WERI-Rb-1 (cell line): ENCODE measurements at regions not wholly inside any gene's neighbourhood (a gene's known extent, or its start where the extent isn't known, plus 50 kb on each side); places are given as distances from the start of the nearest gene placed in this dataset.
A peak's percentile ranks its signal among the peaks of the same experiment; 100 is the strongest.

ENCODE experiments used
- DNase-seq: peaks from one replicate; pipeline ENCODE4 v3.0.0-alpha.2; 2020
- H3K27ac ChIP-seq: fragments of 250-450 bp; sonication (Bioruptor Pico); 2 replicates; pipeline ENCODE4 v1.5.1; 2020; ENCODE audit warnings: mild to moderate bottlenecking, moderate library complexity
- H3K27me3 ChIP-seq: fragments of 250-450 bp; sonication (Bioruptor Pico); 2 replicates; pipeline ENCODE4 v1.5.1; 2021; ENCODE audit warnings: mild to moderate bottlenecking, low read depth, moderate library complexity; ENCODE audit not compliant: insufficient read depth, severe bottlenecking
- H3K36me3 ChIP-seq: fragments of 250-450 bp; sonication (Bioruptor Pico); 2 replicates; pipeline ENCODE4 v1.5.1; 2020; ENCODE audit warnings: mild to moderate bottlenecking, moderate library complexity
- H3K4me3 ChIP-seq: 2 replicates; pipeline ENCODE4 v1.5.1; 2011; ENCODE audit warnings: low read depth, mild to moderate bottlenecking, control low read depth, low read length
- H3K9me3 ChIP-seq: fragments of 250-450 bp; sonication (Bioruptor Pico); 2 replicates; pipeline ENCODE4 v1.5.1; 2021; ENCODE audit warnings: mild to moderate bottlenecking, moderate library complexity; ENCODE audit not compliant: severe bottlenecking
- TF ChIP-seq, protein P1 (sequence below): IDR thresholded peaks from 2 replicates; pipeline ENCODE4 v1.5.1; 2011; ENCODE audit warnings: low read depth, mild to moderate bottlenecking, control low read depth, inconsistent platforms, low read length

DNA sequence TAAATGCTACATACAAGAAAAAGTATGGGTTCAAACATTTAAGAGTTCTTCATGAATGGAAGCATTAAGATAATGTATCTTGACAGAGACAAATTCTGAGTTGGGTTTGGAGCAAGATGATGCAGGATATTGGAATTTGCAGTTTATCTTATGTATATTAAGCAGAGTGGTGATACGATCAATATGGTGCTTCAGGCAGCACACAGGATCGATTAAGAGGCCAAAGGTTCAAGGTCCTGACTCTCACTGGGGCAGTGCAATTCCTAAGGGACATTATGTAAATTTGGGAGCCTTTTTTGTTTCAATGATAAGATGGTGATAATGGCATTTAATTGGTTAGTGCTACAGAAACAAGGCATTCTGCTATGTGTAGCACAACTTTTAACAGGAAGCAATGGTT lies 381.9 kb downstream of the KCNJ3 start:
- TF ChIP-seq, protein P1, sequence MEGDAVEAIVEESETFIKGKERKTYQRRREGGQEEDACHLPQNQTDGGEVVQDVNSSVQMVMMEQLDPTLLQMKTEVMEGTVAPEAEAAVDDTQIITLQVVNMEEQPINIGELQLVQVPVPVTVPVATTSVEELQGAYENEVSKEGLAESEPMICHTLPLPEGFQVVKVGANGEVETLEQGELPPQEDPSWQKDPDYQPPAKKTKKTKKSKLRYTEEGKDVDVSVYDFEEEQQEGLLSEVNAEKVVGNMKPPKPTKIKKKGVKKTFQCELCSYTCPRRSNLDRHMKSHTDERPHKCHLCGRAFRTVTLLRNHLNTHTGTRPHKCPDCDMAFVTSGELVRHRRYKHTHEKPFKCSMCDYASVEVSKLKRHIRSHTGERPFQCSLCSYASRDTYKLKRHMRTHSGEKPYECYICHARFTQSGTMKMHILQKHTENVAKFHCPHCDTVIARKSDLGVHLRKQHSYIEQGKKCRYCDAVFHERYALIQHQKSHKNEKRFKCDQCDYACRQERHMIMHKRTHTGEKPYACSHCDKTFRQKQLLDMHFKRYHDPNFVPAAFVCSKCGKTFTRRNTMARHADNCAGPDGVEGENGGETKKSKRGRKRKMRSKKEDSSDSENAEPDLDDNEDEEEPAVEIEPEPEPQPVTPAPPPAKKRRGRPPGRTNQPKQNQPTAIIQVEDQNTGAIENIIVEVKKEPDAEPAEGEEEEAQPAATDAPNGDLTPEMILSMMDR = no peak
- H3K4me3 ChIP-seq = no peak overlapping the region
- no peak for DNase-seq
- H3K36me3 ChIP-seq = no peaks in the 10 kb centered on the region
- no peak overlapping the region for H3K27ac ChIP-seq
- H3K27me3 ChIP-seq = no peaks in the 10 kb centered on the region
- no peaks in the 10 kb centered on the region for H3K9me3 ChIP-seq

DNA sequence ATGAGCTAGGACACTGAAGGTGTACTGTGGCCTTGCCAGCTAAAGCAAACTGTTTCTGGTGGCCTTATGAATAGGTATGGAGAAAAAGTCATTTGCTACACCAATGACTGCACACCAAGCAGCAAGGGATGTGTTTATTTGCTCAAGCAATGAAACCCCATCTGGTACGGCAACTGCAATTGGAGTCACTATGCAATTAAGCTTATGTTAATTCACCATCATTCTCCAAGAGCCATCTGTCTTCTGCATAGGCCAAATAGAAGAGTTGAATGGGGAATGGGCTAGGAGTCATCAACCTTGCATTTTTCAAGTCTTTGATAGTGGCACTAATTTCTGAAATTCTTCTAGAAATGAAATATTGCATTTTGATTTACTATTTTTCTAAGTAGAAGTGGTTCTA lies 372.0 kb downstream of the KCNJ3 start:
- Histone ChIP-seq H3K27me3 (no peaks in the 10 kb centered on the region), H3K27ac (no peak overlapping the region), H3K36me3 (no peaks in the 10 kb centered on the region), H3K9me3 (no peaks in the 10 kb centered on the region), H3K4me3 (no peak overlapping the region)
- peak; percentile 7 for DNase-seq
- TF ChIP-seq, protein P1 = no peak

DNA sequence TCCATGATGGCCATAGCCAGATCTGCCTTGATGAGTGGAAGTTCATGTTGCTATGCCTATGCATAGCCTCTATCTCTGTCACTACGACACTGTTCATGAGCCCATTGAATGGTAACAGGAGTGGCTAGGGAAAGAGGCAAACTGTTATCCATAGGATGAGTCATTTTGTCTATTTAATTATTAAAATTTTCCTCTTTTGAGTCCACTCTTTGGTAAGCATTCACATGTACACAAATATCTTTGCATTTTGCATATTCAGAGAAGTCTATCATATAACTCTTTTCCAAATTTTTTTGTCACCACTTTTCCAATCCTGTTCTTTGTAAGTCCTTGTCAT lies 364.4 kb downstream of the KCNJ3 start:
- Histone ChIP-seq H3K27ac (no peak overlapping the region), H3K27me3 (no peaks in the 10 kb centered on the region)
- no peak for DNase-seq

DNA sequence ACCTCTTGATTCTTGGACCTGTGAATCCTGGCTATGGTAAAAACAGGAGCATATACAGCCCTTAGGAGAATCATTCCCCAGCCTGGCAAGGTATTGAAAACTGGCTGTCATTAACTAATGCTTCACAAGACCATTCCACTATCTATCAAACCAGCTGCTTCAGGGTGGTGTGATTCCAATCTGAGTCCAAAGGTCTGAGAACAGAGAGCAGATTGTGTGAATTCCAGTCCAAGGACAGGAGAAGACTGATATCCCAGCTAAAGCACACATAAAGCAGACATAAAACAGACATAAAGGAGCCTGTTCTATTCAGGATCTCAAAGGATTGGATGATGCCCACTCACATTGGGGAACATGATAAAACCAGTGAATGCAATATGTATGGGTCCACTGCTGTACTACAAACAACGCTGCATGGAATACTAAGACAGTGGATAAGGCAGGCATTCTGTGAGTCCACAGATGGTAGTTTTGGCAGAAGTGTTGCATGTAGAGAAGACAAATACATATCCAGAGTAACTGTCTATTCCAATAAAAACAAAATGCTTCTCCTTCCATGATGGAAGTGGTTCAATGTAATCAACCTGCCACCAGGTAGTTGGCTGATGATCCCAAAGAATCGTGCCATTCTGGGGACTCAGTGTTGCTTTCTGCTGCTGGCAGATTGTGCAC lies 363.9 kb downstream of the KCNJ3 start:
- Histone ChIP-seq H3K27me3 (no peaks in the 10 kb centered on the region), H3K9me3 (no peaks in the 10 kb centered on the region), H3K4me3 (no peak overlapping the region), H3K36me3 (no peaks in the 10 kb centered on the region), H3K27ac (no peak overlapping the region)
- TF ChIP-seq, protein P1 = no peak
- DNase-seq = no peak

More for the DNA sequence above, 364.4 kb downstream of the KCNJ3 start:
- Histone ChIP-seq H3K9me3 (no peaks in the 10 kb centered on the region), H3K36me3 (no peaks in the 10 kb centered on the region), H3K4me3 (no peak overlapping the region)
- TF ChIP-seq, protein P1 = no peak

DNA sequence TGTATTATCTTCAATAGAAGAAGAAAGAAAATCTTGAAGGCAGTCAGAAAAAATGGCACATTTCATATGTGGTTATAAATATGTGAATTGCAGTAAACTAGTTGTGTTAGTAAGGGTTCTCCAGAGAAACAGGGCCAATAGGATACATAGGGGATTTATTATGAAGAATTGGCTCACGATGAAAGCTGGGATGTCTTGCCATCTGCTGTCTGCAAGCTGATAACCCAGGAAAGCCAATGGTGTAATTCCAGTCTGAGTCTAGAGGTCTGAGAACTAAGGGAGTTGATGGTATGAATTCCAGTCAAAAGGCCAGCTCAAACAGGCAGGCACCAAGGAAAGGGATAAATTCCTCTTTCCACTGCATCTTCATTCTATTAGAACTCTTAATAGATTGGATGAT lies 362.4 kb downstream of the KCNJ3 start:
- no peak overlapping the region for H3K27ac ChIP-seq
- H3K27me3 ChIP-seq = no peaks in the 10 kb centered on the region
- TF ChIP-seq, protein P1 = no peak
- no peaks in the 10 kb centered on the region for H3K9me3 ChIP-seq
- no peak overlapping the region for H3K4me3 ChIP-seq
- no peaks in the 10 kb centered on the region for H3K36me3 ChIP-seq
- no peak for DNase-seq

- TF ChIP-seq, protein P1 = no peak
- Histone ChIP-seq H3K27ac (no peak overlapping the region), H3K9me3 (no peaks in the 10 kb centered on the region), H3K4me3 (no peak overlapping the region), H3K27me3 (no peaks in the 10 kb centered on the region), H3K36me3 (no peaks in the 10 kb centered on the region)
- DNase-seq = no peak
Measured at GRCh38 chr2:155054712-155055111, 356.2 kb downstream of the KCNJ3 start.
